ENCODE measurements at regions not wholly inside any gene's neighbourhood (a gene's known extent, or its start where the extent isn't known, plus 50 kb on each side); places are given as distances from the start of the nearest gene placed in this dataset.

DNA sequence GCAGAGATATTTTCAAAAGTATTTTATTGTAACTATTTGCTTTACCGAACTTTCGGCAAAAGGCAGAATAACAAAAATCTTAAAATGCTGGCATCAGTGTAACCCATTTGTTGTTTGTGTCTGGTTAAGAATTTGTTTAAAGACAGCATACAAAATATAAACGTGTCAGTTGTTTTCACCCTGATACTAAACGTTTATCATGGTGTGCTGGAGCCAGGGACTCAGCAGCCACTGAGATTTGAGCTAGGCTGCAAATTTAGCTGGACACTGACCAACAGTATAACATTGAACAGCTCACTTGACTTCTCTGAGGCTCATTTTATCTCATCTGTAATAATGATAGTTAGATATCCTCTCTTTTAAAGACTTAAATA lies 183.7 kb downstream of the TMTC3 start:
- TF ChIP-seq, protein P1, sequence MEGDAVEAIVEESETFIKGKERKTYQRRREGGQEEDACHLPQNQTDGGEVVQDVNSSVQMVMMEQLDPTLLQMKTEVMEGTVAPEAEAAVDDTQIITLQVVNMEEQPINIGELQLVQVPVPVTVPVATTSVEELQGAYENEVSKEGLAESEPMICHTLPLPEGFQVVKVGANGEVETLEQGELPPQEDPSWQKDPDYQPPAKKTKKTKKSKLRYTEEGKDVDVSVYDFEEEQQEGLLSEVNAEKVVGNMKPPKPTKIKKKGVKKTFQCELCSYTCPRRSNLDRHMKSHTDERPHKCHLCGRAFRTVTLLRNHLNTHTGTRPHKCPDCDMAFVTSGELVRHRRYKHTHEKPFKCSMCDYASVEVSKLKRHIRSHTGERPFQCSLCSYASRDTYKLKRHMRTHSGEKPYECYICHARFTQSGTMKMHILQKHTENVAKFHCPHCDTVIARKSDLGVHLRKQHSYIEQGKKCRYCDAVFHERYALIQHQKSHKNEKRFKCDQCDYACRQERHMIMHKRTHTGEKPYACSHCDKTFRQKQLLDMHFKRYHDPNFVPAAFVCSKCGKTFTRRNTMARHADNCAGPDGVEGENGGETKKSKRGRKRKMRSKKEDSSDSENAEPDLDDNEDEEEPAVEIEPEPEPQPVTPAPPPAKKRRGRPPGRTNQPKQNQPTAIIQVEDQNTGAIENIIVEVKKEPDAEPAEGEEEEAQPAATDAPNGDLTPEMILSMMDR (IDR thresholded peaks at IDR 0.05), result no peak
- no peak for TF ChIP-seq POLR2A (IDR thresholded peaks at IDR 0.05)

All from upper lobe of left lung (tissue), 4 donors.